ENCODE measurements at regions not wholly inside any gene's neighbourhood (a gene's known extent, or its start where the extent isn't known, plus 50 kb on each side); places are given as distances from the start of the nearest gene placed in this dataset.

- H3K4me2 ChIP-seq (ENCODE audit: extremely low read depth, insufficient read depth, low read length), result no peak overlapping the region
- no peaks in the 10 kb centered on the region for H4K20me1 ChIP-seq (ENCODE audit: control insufficient read depth, extremely low read depth, insufficient read depth, low read length)
- H3K27ac ChIP-seq (ENCODE audit: insufficient read depth, low read length), result no peak overlapping the region
- H3K27me3 ChIP-seq (ENCODE audit: control insufficient read depth, insufficient read depth, low read length), result no peaks in the 10 kb centered on the region
- no peak overlapping the region for H2AFZ ChIP-seq (ENCODE audit: low read length)
- H3K4me3 ChIP-seq (replicated peaks in 1 of 4; ENCODE audit: control extremely low read depth in 1 of 4, insufficient read depth in 1 of 4, low read depth in 3 of 4, low read length in 4 of 4), result no peak overlapping the region
- no peaks in the 10 kb centered on the region for H3K9me3 ChIP-seq (ENCODE audit: control insufficient read depth, insufficient read depth, low read depth, low read length)
- no peaks in the 10 kb centered on the region for H3K4me1 ChIP-seq (ENCODE audit: control insufficient read depth, extremely low read depth, insufficient read depth, low read length)
- H3K9ac ChIP-seq (ENCODE audit: insufficient read depth, low read length), result no peak overlapping the region
- H3K79me2 ChIP-seq (ENCODE audit: control insufficient read depth, insufficient read depth, low read length), result no peaks in the 10 kb centered on the region
- no peak for DNase-seq (ENCODE audit: low read depth in 2 of 2)
- TF ChIP-seq CTCF (conservative IDR thresholded peaks at IDR 0.05 in 1 of 2, IDR thresholded peaks at IDR 0.05 in 1 of 2; ENCODE audit: low read depth in 1 of 2, low read length in 2 of 2) (no peak), EZH2 (IDR thresholded peaks at IDR 0.05; ENCODE audit: low read length, missing control alignments) (no peak)
- no peaks in the 10 kb centered on the region for H3K36me3 ChIP-seq (ENCODE audit: control insufficient read depth, insufficient read depth, low read length)
Observed at GRCh38 chr7:85381212-85381611, 194.4 kb upstream of the SEMA3D start.

DNA sequence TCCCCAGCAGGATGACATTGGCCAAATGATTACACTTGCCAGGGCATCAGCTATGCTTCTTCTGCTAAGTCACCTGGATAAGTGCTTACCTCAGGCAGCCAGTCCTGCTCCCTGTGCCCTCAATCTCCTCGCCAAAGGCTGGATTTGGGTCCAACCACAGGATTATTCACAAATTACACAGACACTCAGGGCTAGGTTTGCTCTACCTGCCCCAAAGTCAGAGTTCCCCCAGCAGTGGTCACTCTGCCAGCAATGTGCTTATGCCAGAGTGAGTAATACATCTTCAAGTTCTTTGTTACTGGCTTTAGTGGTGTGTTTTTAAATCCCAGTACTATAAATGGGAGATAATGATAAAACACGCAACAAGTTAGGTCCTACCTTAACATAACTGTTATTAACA lies 189.7 kb upstream of the SEMA3D start:
- no peak for TF ChIP-seq EZH2 (IDR thresholded peaks at IDR 0.05; ENCODE audit: low read length, missing control alignments)
- TF ChIP-seq CTCF (conservative IDR thresholded peaks at IDR 0.05 in 1 of 2, IDR thresholded peaks at IDR 0.05 in 1 of 2; ENCODE audit: low read depth in 1 of 2, low read length in 2 of 2), result no peak
- Histone ChIP-seq H3K9ac (ENCODE audit: insufficient read depth, low read length) (no peak overlapping the region), H3K27me3 (ENCODE audit: control insufficient read depth, insufficient read depth, low read length) (no peaks in the 10 kb centered on the region), H3K9me3 (ENCODE audit: control insufficient read depth, insufficient read depth, low read depth, low read length) (no peaks in the 10 kb centered on the region), H3K36me3 (ENCODE audit: control insufficient read depth, insufficient read depth, low read length) (no peaks in the 10 kb centered on the region), H3K4me1 (ENCODE audit: control insufficient read depth, extremely low read depth, insufficient read depth, low read length) (no peaks in the 10 kb centered on the region), H3K4me3 (replicated peaks in 1 of 4; ENCODE audit: control extremely low read depth in 1 of 4, insufficient read depth in 1 of 4, low read depth in 3 of 4, low read length in 4 of 4) (no peak overlapping the region), H4K20me1 (ENCODE audit: control insufficient read depth, extremely low read depth, insufficient read depth, low read length) (no peaks in the 10 kb centered on the region), H3K79me2 (ENCODE audit: control insufficient read depth, insufficient read depth, low read length) (no peaks in the 10 kb centered on the region), H3K4me2 (ENCODE audit: extremely low read depth, insufficient read depth, low read length) (no peak overlapping the region), H2AFZ (ENCODE audit: low read length) (no peak overlapping the region), H3K27ac (ENCODE audit: insufficient read depth, low read length) (no peak overlapping the region)
- no peak for DNase-seq (ENCODE audit: low read depth in 2 of 2)

DNA sequence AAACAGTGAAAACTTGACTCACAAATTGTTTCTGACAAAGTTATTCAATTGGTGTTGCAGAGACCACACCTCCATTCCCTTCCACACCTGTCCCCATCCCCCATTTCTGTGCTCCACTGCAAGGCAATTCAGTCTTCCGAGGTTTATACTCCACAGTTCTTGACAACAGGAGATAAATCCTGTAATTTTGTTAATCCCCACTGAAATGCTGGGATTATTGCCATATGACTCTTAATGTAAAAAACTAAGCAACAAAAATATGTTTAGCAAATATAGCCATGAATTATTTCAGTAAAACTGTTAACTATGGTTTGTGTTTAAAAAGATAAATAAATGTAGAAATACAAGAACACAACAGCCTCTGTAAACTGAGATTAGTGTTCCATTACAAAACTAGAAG lies 170.1 kb upstream of the SEMA3D start:
- Histone ChIP-seq H3K27me3 (ENCODE audit: control insufficient read depth, insufficient read depth, low read length) (no peaks in the 10 kb centered on the region), H4K20me1 (ENCODE audit: control insufficient read depth, extremely low read depth, insufficient read depth, low read length) (no peaks in the 10 kb centered on the region), H3K27ac (ENCODE audit: insufficient read depth, low read length) (no peak overlapping the region), H3K36me3 (ENCODE audit: control insufficient read depth, insufficient read depth, low read length) (no peaks in the 10 kb centered on the region), H3K4me1 (ENCODE audit: control insufficient read depth, extremely low read depth, insufficient read depth, low read length) (no peaks in the 10 kb centered on the region), H3K4me3 (replicated peaks in 1 of 4; ENCODE audit: control extremely low read depth in 1 of 4, insufficient read depth in 1 of 4, low read depth in 3 of 4, low read length in 4 of 4) (no peak overlapping the region), H2AFZ (ENCODE audit: low read length) (no peak overlapping the region), H3K79me2 (ENCODE audit: control insufficient read depth, insufficient read depth, low read length) (no peaks in the 10 kb centered on the region), H3K4me2 (ENCODE audit: extremely low read depth, insufficient read depth, low read length) (no peak overlapping the region), H3K9ac (ENCODE audit: insufficient read depth, low read length) (no peak overlapping the region), H3K9me3 (ENCODE audit: control insufficient read depth, insufficient read depth, low read depth, low read length) (no peaks in the 10 kb centered on the region)
- no peak for DNase-seq (ENCODE audit: low read depth in 2 of 2)
- no peak for TF ChIP-seq EZH2 (IDR thresholded peaks at IDR 0.05; ENCODE audit: low read length, missing control alignments)
- TF ChIP-seq CTCF (conservative IDR thresholded peaks at IDR 0.05 in 1 of 2, IDR thresholded peaks at IDR 0.05 in 1 of 2; ENCODE audit: low read depth in 1 of 2, low read length in 2 of 2), result no peak
